ENCODE measurements at regions not wholly inside any gene's neighbourhood (a gene's known extent, or its start where the extent isn't known, plus 50 kb on each side); places are given as distances from the start of the nearest gene placed in this dataset.

GRCh38 chr4:53935780-53936179 lies 128.6 kb downstream of the CHIC2 start:
- TF ChIP-seq EZH2phosphoT487 (IDR thresholded peaks at IDR 0.05; ENCODE audit: low read depth, severe bottlenecking, unreplicated experiment): no peak
- TF ChIP-seq CTCF (IDR thresholded peaks at IDR 0.05; ENCODE audit: poor library complexity): no peak
- no peak for DNase-seq (ENCODE audit: low spot score)
- Histone ChIP-seq H3K27me3 (no peaks in the 10 kb centered on the region), H3K4me1 (ENCODE audit: insufficient read depth) (no peaks in the 10 kb centered on the region), H4K20me1 (ENCODE audit: insufficient read depth, poor library complexity, severe bottlenecking) (no peaks in the 10 kb centered on the region), H3K9me2 (replicated peaks; ENCODE audit: insufficient read depth) (no peaks in the 10 kb centered on the region), H3K4me3 (no peak overlapping the region), H3K36me3 (replicated peaks; ENCODE audit: insufficient read depth, low read depth) (no peaks in the 10 kb centered on the region), H3K4me2 (no peak overlapping the region), H3K9me3 (ENCODE audit: low read depth) (no peaks in the 10 kb centered on the region), H3K27ac (no peak overlapping the region), H2AFZ (no peak overlapping the region), H3K79me2 (no peaks in the 10 kb centered on the region)

- H3K4me1 ChIP-seq (ENCODE audit: insufficient read depth): no peaks in the 10 kb centered on the region
- no peak for TF ChIP-seq EZH2phosphoT487 (IDR thresholded peaks at IDR 0.05; ENCODE audit: low read depth, severe bottlenecking, unreplicated experiment)
- TF ChIP-seq CTCF (IDR thresholded peaks at IDR 0.05; ENCODE audit: poor library complexity): no peak
- TF ChIP-seq EZH2 (IDR thresholded peaks at IDR 0.05; ENCODE audit: borderline replicate concordance): no peak
- no peaks in the 10 kb centered on the region for H3K9me2 ChIP-seq (replicated peaks; ENCODE audit: insufficient read depth)
- no peak for DNase-seq (ENCODE audit: low spot score)
- H3K4me3 ChIP-seq: no peak overlapping the region
- H3K27ac ChIP-seq: no peak overlapping the region
- whole genome bisulfite sequencing (ENCODE audit: low lambda C conversion rate, missing lambda C conversion rate): 86% methylated on average over 7 of the region's 7 CpGs
- no peaks in the 10 kb centered on the region for H3K9me3 ChIP-seq (ENCODE audit: low read depth)
- no peak overlapping the region for H3K4me2 ChIP-seq
- H2AFZ ChIP-seq: no peak overlapping the region
- H3K36me3 ChIP-seq (replicated peaks; ENCODE audit: insufficient read depth, low read depth): no peaks in the 10 kb centered on the region
- H3K27me3 ChIP-seq: no peaks in the 10 kb centered on the region
- H4K20me1 ChIP-seq (ENCODE audit: insufficient read depth, poor library complexity, severe bottlenecking): no peaks in the 10 kb centered on the region
- no peaks in the 10 kb centered on the region for H3K79me2 ChIP-seq
Measured at GRCh38 chr4:53932796-53933610, 131.4 kb downstream of the CHIC2 start.

GRCh38 chr4:53931461-53931961 lies 132.9 kb downstream of the CHIC2 start:
- Histone ChIP-seq H3K9me2 (replicated peaks; ENCODE audit: insufficient read depth) (no peaks in the 10 kb centered on the region), H3K9me3 (ENCODE audit: low read depth) (no peaks in the 10 kb centered on the region), H3K27me3 (no peaks in the 10 kb centered on the region), H3K27ac (no peak overlapping the region), H3K4me3 (no peak overlapping the region), H3K4me2 (no peak overlapping the region), H3K36me3 (replicated peaks; ENCODE audit: insufficient read depth, low read depth) (no peaks in the 10 kb centered on the region), H3K4me1 (ENCODE audit: insufficient read depth) (no peaks in the 10 kb centered on the region), H3K79me2 (no peaks in the 10 kb centered on the region), H2AFZ (no peak overlapping the region), H4K20me1 (ENCODE audit: insufficient read depth, poor library complexity, severe bottlenecking) (no peaks in the 10 kb centered on the region)
- TF ChIP-seq CTCF (IDR thresholded peaks at IDR 0.05; ENCODE audit: poor library complexity): no peak
- DNase-seq (ENCODE audit: low spot score): no peak
- WGBS (ENCODE audit: low lambda C conversion rate, missing lambda C conversion rate): 99% methylated on average over 4 of the region's 4 CpGs

Measured in hepatocyte (in vitro differentiated cells).